Liver (tissue), 8 donors: ENCODE measurements at regions not wholly inside any gene's neighbourhood (a gene's known extent, or its start where the extent isn't known, plus 50 kb on each side); places are given as distances from the start of the nearest gene placed in this dataset.

ENCODE experiments used
- DNase-seq: peaks from one replicate; pipeline ENCODE4 v3.0.0-alpha.2; 2017; ENCODE audit warnings: low spot score
- H3K27ac ChIP-seq, 2 donors: one replicate each; pipeline ENCODE4 v1.7.0; 2013; ENCODE audit warnings: inconsistent platforms in 2 of 2, low read length in 2 of 2, control low read depth in 1 of 2, low read depth in 1 of 2, mild to moderate bottlenecking in 1 of 2
- H3K27me3 ChIP-seq, 4 donors: one replicate each; pipeline versions ENCODE4 v1.6.1 to v1.7.0; 2013; ENCODE audit warnings: low read length in 3 of 4, inconsistent platforms in 1 of 4, mild to moderate bottlenecking in 1 of 4, moderate library complexity in 1 of 4; ENCODE audit not compliant: control insufficient read depth in 4 of 4, insufficient read depth in 4 of 4
- H3K36me3 ChIP-seq, 4 donors: one replicate each; pipeline versions ENCODE4 v1.6.1 to v1.7.0; 2013; ENCODE audit warnings: low read length in 3 of 4, mild to moderate bottlenecking in 3 of 4, low read depth in 1 of 4, moderate library complexity in 1 of 4; ENCODE audit not compliant: control insufficient read depth in 4 of 4, insufficient read depth in 3 of 4
- H3K4me1 ChIP-seq, 4 donors: one replicate each; pipeline versions ENCODE4 v1.6.1 to v1.7.0; 2013; ENCODE audit warnings: low read length in 3 of 4, mild to moderate bottlenecking in 3 of 4, moderate library complexity in 1 of 4; ENCODE audit not compliant: control insufficient read depth in 4 of 4, insufficient read depth in 4 of 4
- H3K4me3 ChIP-seq, 3 donors: one replicate each; pipeline versions ENCODE4 v1.6.1 to v1.7.0; 2013; ENCODE audit warnings: low read length in 3 of 3, control low read depth in 1 of 3, low read depth in 1 of 3, mild to moderate bottlenecking in 1 of 3
- H3K9ac ChIP-seq, 2 donors: one replicate each; pipeline ENCODE4 v1.7.0; 2013; ENCODE audit warnings: low read length in 2 of 2, mild to moderate bottlenecking in 2 of 2, moderate library complexity in 2 of 2, control low read depth in 1 of 2, low read depth in 1 of 2
- H3K9me3 ChIP-seq, 4 donors: one replicate each; pipeline versions ENCODE4 v1.6.1 to v1.7.0; 2013; ENCODE audit warnings: low read length in 3 of 4; ENCODE audit not compliant: control insufficient read depth in 4 of 4
- FOXA2 ChIP-seq: IDR thresholded peaks from 2 replicates; pipeline ENCODE4 v1.6.1; 2016; ENCODE audit warnings: antibody characterized with exemption
- GABPA ChIP-seq, 2 donors: IDR thresholded peaks in 1 of 2; conservative IDR thresholded peaks in 1 of 2; 2 replicates each; pipeline ENCODE4 v1.6.1; 2016; ENCODE audit warnings: antibody characterized with exemption in 2 of 2, mild to moderate bottlenecking in 1 of 2, moderate library complexity in 1 of 2
- HNF4A ChIP-seq, 2 donors: conservative IDR thresholded peaks; 2 replicates each; pipeline ENCODE4 v1.6.1; 2016; ENCODE audit warnings: antibody characterized with exemption in 2 of 2, mild to moderate bottlenecking in 2 of 2
- JUND ChIP-seq, 2 donors: IDR thresholded peaks; 2 replicates each; pipeline ENCODE4 v1.6.1; 2016; ENCODE audit warnings: antibody characterized with exemption in 2 of 2
- NR2F2 ChIP-seq: IDR thresholded peaks from 2 replicates; pipeline ENCODE4 v1.6.1; 2016; ENCODE audit warnings: antibody characterized with exemption
- RAD21 ChIP-seq, 2 donors: IDR thresholded peaks; 2 replicates each; pipeline ENCODE4 v1.6.1; 2016; ENCODE audit warnings: antibody characterized with exemption in 2 of 2, mild to moderate bottlenecking in 2 of 2
- RXRA ChIP-seq, 2 donors: IDR thresholded peaks; 2 replicates each; pipeline ENCODE4 v1.6.1; 2017 to 2018; ENCODE audit warnings: antibody characterized with exemption in 2 of 2, mild to moderate bottlenecking in 1 of 2
- SP1 ChIP-seq: IDR thresholded peaks from 2 replicates; pipeline ENCODE4 v1.6.1; 2018; ENCODE audit warnings: antibody characterized with exemption, mild to moderate bottlenecking
- TAF1 ChIP-seq: conservative IDR thresholded peaks from 2 replicates; pipeline ENCODE4 v1.6.1; 2016; ENCODE audit warnings: antibody characterized with exemption, mild to moderate bottlenecking
- YY1 ChIP-seq: IDR thresholded peaks from 2 replicates; pipeline ENCODE4 v1.6.1; 2016; ENCODE audit warnings: antibody characterized with exemption, mild to moderate bottlenecking
- WGBS: extraction: QIAGEN DNeasy Blood & Tissue Kit; methylation state at CpG from one replicate; pipeline ENCODE4 v1.1.7; 2013; 5-methylcytosine and 5-hydroxymethylcytosine counted together
- TF ChIP-seq, protein P1 (sequence below): IDR thresholded peaks from 2 replicates; pipeline ENCODE4 v1.6.1; 2016; ENCODE audit warnings: antibody characterized with exemption, mild to moderate bottlenecking
- TF ChIP-seq, protein P2 (sequence below): IDR thresholded peaks from 2 replicates; pipeline ENCODE4 v1.6.1; 2016; ENCODE audit warnings: antibody characterized with exemption
- TF ChIP-seq, protein P3 (sequence below): fragments of 150-350 bp; IDR thresholded peaks from 2 replicates; pipeline ENCODE4 v1.5.1; 2017; ENCODE audit warnings: improper control_type of control experiment, low read depth, low read length; ENCODE audit not compliant: missing input control
- TF ChIP-seq, protein P4 (sequence below): IDR thresholded peaks from 2 replicates; pipeline ENCODE4 v1.6.1; 2016; ENCODE audit warnings: antibody characterized with exemption
- TF ChIP-seq, protein P5 (sequence below): IDR thresholded peaks from 2 replicates; pipeline ENCODE4 v1.6.1; 2016; ENCODE audit warnings: antibody characterized with exemption
- donor health status: healthy.
- donor health status: healthy.
- donor health status: healthy.
- donor health status: healthy.
- donor health status: healthy.

DNA sequence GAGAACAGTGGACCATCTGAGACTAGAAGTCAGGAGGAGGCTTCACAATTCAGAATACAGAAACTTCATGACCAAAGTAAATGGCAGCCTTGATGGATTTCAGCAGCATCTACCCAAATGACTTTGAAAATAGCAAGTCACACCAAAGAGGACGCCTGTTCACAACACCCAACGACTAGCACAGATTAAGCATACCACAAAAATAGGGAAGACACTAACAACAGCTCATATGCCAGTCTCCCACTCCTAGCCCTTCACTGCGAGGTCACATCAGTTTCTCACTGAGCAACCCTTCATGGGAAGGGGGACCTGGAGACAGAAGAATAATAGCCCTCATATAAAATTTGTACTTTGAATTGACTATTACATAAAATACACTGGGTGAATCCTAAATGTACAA, 228.4 kb upstream of the SLC39A10 start:
- Histone ChIP-seq H3K27ac (no peak overlapping the region), H3K4me1 (no peaks in the 10 kb centered on the region), H3K9me3 (no peaks in the 10 kb centered on the region), H3K36me3 (no peaks in the 10 kb centered on the region), H3K4me3 (no peak overlapping the region), H3K9ac (no peak overlapping the region), H3K27me3 (no peaks in the 10 kb centered on the region)
- no peak for DNase-seq
- TF ChIP-seq FOXA2 (no peak), SP1 (no peak), HNF4A (conservative IDR thresholded peaks at IDR 0.05) (no peak)
- TF ChIP-seq, protein P1, sequence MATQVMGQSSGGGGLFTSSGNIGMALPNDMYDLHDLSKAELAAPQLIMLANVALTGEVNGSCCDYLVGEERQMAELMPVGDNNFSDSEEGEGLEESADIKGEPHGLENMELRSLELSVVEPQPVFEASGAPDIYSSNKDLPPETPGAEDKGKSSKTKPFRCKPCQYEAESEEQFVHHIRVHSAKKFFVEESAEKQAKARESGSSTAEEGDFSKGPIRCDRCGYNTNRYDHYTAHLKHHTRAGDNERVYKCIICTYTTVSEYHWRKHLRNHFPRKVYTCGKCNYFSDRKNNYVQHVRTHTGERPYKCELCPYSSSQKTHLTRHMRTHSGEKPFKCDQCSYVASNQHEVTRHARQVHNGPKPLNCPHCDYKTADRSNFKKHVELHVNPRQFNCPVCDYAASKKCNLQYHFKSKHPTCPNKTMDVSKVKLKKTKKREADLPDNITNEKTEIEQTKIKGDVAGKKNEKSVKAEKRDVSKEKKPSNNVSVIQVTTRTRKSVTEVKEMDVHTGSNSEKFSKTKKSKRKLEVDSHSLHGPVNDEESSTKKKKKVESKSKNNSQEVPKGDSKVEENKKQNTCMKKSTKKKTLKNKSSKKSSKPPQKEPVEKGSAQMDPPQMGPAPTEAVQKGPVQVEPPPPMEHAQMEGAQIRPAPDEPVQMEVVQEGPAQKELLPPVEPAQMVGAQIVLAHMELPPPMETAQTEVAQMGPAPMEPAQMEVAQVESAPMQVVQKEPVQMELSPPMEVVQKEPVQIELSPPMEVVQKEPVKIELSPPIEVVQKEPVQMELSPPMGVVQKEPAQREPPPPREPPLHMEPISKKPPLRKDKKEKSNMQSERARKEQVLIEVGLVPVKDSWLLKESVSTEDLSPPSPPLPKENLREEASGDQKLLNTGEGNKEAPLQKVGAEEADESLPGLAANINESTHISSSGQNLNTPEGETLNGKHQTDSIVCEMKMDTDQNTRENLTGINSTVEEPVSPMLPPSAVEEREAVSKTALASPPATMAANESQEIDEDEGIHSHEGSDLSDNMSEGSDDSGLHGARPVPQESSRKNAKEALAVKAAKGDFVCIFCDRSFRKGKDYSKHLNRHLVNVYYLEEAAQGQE, result no peak
- TF ChIP-seq, protein P2, sequence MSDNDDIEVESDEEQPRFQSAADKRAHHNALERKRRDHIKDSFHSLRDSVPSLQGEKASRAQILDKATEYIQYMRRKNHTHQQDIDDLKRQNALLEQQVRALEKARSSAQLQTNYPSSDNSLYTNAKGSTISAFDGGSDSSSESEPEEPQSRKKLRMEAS, result no peak
- WGBS, result 79% methylated on average over 3 of the region's 3 CpGs

DNA sequence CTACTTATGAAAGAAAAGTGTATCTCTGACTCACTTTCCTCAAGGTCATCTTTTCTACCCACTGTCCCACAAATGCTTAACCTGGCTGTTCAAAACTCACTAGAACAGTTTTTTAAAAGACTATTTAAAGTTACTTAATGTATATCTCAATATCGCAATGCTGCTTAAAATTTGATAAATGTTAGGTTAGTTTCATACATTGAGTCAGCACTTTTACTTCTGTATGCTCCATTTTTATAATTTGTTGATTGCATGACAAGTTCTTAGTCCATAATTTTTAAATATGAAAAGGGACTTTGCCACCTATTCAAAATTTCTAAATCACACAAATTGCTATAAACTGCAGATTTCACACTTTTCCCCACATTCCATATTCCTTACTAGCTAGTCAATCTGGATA, 231.7 kb upstream of the SLC39A10 start:
- H3K9me3 ChIP-seq, result no peaks in the 10 kb centered on the region
- 94% methylated on average over 1 of the region's 1 CpG for WGBS
- H3K4me1 ChIP-seq, result no peaks in the 10 kb centered on the region
- TF ChIP-seq JUND (IDR thresholded peaks at IDR 0.05) (no peak), FOXA2 (no peak), TAF1 (no peak), RXRA (IDR thresholded peaks at IDR 0.05) (no peak), YY1 (no peak), GABPA (IDR thresholded peaks at IDR 0.05 in 1 of 2, conservative IDR thresholded peaks at IDR 0.05 in 1 of 2) (no peak), SP1 (no peak), RAD21 (IDR thresholded peaks at IDR 0.05) (no peak), NR2F2 (no peak)
- TF ChIP-seq, protein P1, result no peak
- TF ChIP-seq, protein P3, sequence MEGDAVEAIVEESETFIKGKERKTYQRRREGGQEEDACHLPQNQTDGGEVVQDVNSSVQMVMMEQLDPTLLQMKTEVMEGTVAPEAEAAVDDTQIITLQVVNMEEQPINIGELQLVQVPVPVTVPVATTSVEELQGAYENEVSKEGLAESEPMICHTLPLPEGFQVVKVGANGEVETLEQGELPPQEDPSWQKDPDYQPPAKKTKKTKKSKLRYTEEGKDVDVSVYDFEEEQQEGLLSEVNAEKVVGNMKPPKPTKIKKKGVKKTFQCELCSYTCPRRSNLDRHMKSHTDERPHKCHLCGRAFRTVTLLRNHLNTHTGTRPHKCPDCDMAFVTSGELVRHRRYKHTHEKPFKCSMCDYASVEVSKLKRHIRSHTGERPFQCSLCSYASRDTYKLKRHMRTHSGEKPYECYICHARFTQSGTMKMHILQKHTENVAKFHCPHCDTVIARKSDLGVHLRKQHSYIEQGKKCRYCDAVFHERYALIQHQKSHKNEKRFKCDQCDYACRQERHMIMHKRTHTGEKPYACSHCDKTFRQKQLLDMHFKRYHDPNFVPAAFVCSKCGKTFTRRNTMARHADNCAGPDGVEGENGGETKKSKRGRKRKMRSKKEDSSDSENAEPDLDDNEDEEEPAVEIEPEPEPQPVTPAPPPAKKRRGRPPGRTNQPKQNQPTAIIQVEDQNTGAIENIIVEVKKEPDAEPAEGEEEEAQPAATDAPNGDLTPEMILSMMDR, result no peak
- TF ChIP-seq, protein P4, sequence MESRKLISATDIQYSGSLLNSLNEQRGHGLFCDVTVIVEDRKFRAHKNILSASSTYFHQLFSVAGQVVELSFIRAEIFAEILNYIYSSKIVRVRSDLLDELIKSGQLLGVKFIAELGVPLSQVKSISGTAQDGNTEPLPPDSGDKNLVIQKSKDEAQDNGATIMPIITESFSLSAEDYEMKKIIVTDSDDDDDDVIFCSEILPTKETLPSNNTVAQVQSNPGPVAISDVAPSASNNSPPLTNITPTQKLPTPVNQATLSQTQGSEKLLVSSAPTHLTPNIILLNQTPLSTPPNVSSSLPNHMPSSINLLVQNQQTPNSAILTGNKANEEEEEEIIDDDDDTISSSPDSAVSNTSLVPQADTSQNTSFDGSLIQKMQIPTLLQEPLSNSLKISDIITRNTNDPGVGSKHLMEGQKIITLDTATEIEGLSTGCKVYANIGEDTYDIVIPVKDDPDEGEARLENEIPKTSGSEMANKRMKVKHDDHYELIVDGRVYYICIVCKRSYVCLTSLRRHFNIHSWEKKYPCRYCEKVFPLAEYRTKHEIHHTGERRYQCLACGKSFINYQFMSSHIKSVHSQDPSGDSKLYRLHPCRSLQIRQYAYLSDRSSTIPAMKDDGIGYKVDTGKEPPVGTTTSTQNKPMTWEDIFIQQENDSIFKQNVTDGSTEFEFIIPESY, result no peak
- TF ChIP-seq, protein P5, sequence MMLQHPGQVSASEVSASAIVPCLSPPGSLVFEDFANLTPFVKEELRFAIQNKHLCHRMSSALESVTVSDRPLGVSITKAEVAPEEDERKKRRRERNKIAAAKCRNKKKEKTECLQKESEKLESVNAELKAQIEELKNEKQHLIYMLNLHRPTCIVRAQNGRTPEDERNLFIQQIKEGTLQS, result no peak
- no peaks in the 10 kb centered on the region for H3K36me3 ChIP-seq
- no peaks in the 10 kb centered on the region for H3K27me3 ChIP-seq
- no peak overlapping the region for H3K9ac ChIP-seq
- H3K27ac ChIP-seq, result no peak overlapping the region
- DNase-seq, result no peak
- no peak overlapping the region for H3K4me3 ChIP-seq
